Osteocyte (in vitro differentiated cells): ENCODE measurements at regions not wholly inside any gene's neighbourhood (a gene's known extent, or its start where the extent isn't known, plus 50 kb on each side); places are given as distances from the start of the nearest gene placed in this dataset.
"Not testable (repeated sequence)": the region's sequence is repeated elsewhere in the genome, so short reads cannot be mapped to it uniquely, and the experiment has no call there.

Experiments used
- DNase-seq: peaks from one replicate; pipeline ENCODE4 v3.0.0; 2021; ENCODE audit warnings: mixed read lengths; ENCODE audit not compliant: unreplicated experiment; ENCODE audit errors: extremely low spot score
- H3K27ac Mint-ChIP-seq: one replicate; pipeline ENCODE4 v1.8.0; 2021; ENCODE audit warnings: mild to moderate bottlenecking, mixed read lengths; ENCODE audit not compliant: unreplicated experiment
- H3K27me3 Mint-ChIP-seq: one replicate; pipeline ENCODE4 v1.8.0; 2021; ENCODE audit warnings: mixed read lengths; ENCODE audit not compliant: unreplicated experiment
- H3K36me3 Mint-ChIP-seq: one replicate; pipeline ENCODE4 v1.8.0; 2021; ENCODE audit warnings: mixed read lengths; ENCODE audit not compliant: unreplicated experiment
- H3K4me1 Mint-ChIP-seq: one replicate; pipeline ENCODE4 v1.8.0; 2021; ENCODE audit warnings: mixed read lengths; ENCODE audit not compliant: unreplicated experiment
- H3K4me3 Mint-ChIP-seq: one replicate; pipeline ENCODE4 v1.8.0; 2021; ENCODE audit warnings: mild to moderate bottlenecking, moderate library complexity, mixed read lengths; ENCODE audit not compliant: unreplicated experiment
- H3K9me3 Mint-ChIP-seq: one replicate; pipeline ENCODE4 v1.8.0; 2021; ENCODE audit warnings: mixed read lengths; ENCODE audit not compliant: unreplicated experiment
- CTCF ChIP-seq: fragments of 200-600 bp; sonication (generic); IDR thresholded peaks from 2 replicates; pipeline ENCODE4 v1.5.0; 2021; ENCODE audit warnings: antibody characterized with exemption, mild to moderate bottlenecking, moderate library complexity

- no peak for DNase-seq
- H3K4me3 Mint-ChIP-seq = no peak overlapping the region
- no peaks in the 10 kb centered on the region for H3K27me3 Mint-ChIP-seq
Observed at GRCh38 chr16:26500326-26500725, 566.4 kb upstream of the C16orf82 start.

GRCh38 chr16:26505496-26505895 lies 561.2 kb upstream of the C16orf82 start:
- H3K9me3 Mint-ChIP-seq = peaks cover 6% of the 10 kb centered on the region
- no peak overlapping the region for H3K27ac Mint-ChIP-seq
- no peaks in the 10 kb centered on the region for H3K4me1 Mint-ChIP-seq
- TF ChIP-seq CTCF = no peak
- DNase-seq = no peak
- H3K27me3 Mint-ChIP-seq = no peaks in the 10 kb centered on the region
- no peak overlapping the region for H3K4me3 Mint-ChIP-seq
- H3K36me3 Mint-ChIP-seq = no peaks in the 10 kb centered on the region

More at GRCh38 chr16:26500326-26500725, 566.4 kb upstream of the C16orf82 start:
- TF ChIP-seq CTCF = no peak
- H3K36me3 Mint-ChIP-seq = no peaks in the 10 kb centered on the region
- H3K27ac Mint-ChIP-seq = no peak overlapping the region
- no peaks in the 10 kb centered on the region for H3K4me1 Mint-ChIP-seq
- no peaks in the 10 kb centered on the region for H3K9me3 Mint-ChIP-seq

- not testable (repeated sequence) for H3K4me1 Mint-ChIP-seq, H3K36me3 Mint-ChIP-seq
Observed at GRCh38 chr16:26508946-26509345, 557.8 kb upstream of the C16orf82 start.

GRCh38 chr16:26510924-26511323 lies 555.8 kb upstream of the C16orf82 start:
- peaks cover 6% of the 10 kb centered on the region for H3K9me3 Mint-ChIP-seq
- no peak for TF ChIP-seq CTCF
- DNase-seq = no peak
- H3K27me3 Mint-ChIP-seq = no peaks in the 10 kb centered on the region
- H3K4me1 Mint-ChIP-seq = no peaks in the 10 kb centered on the region
- no peaks in the 10 kb centered on the region for H3K36me3 Mint-ChIP-seq
- no peak overlapping the region for H3K4me3 Mint-ChIP-seq
- H3K27ac Mint-ChIP-seq = no peak overlapping the region

More at GRCh38 chr16:26508946-26509345, 557.8 kb upstream of the C16orf82 start:
- not testable (repeated sequence) for H3K27ac Mint-ChIP-seq, H3K9me3 Mint-ChIP-seq, H3K27me3 Mint-ChIP-seq, H3K4me3 Mint-ChIP-seq, DNase-seq

- TF ChIP-seq CTCF = no peak
- H3K4me3 Mint-ChIP-seq = no peak overlapping the region
- no peak overlapping the region for H3K27ac Mint-ChIP-seq
- H3K4me1 Mint-ChIP-seq = no peaks in the 10 kb centered on the region
- H3K27me3 Mint-ChIP-seq = no peaks in the 10 kb centered on the region
- H3K9me3 Mint-ChIP-seq = peaks cover 6% of the 10 kb centered on the region
- DNase-seq = no peak
- H3K36me3 Mint-ChIP-seq = no peaks in the 10 kb centered on the region
Observed at GRCh38 chr16:26511463-26511862, 555.3 kb upstream of the C16orf82 start.

GRCh38 chr16:26521626-26522025 lies 545.1 kb upstream of the C16orf82 start:
- H3K27me3 Mint-ChIP-seq = no peaks in the 10 kb centered on the region
- H3K36me3 Mint-ChIP-seq = no peaks in the 10 kb centered on the region
- H3K4me3 Mint-ChIP-seq = no peak overlapping the region
- H3K4me1 Mint-ChIP-seq = no peaks in the 10 kb centered on the region
- no peak overlapping the region for H3K27ac Mint-ChIP-seq
- DNase-seq = peak; percentile 63
- H3K9me3 Mint-ChIP-seq = no peaks in the 10 kb centered on the region
- TF ChIP-seq CTCF = no peak
